ENCODE measurements at regions not wholly inside any gene's neighbourhood (a gene's known extent, or its start where the extent isn't known, plus 50 kb on each side); places are given as distances from the start of the nearest gene placed in this dataset.

- no peak for DNase-seq
These were observed 207.6 kb upstream of the HCCS start for GRCh38 chrX:10903523-10903922.

- DNase-seq: no peak
These were observed 206.9 kb upstream of the HCCS start for GRCh38 chrX:10904220-10904619.

- DNase-seq: no peak
These were observed 204.3 kb upstream of the HCCS start for GRCh38 chrX:10906866-10907265.

GRCh38 chrX:10922159-10922558, 189.0 kb upstream of the HCCS start:
- DNase-seq: no peak

- no peak for DNase-seq
These were observed 188.3 kb upstream of the HCCS start for GRCh38 chrX:10922835-10923234.

- no peak for DNase-seq
These were observed 187.7 kb upstream of the HCCS start for GRCh38 chrX:10923466-10923865.

- no peak for DNase-seq
These were observed 184.7 kb upstream of the HCCS start for GRCh38 chrX:10926404-10926803.

- DNase-seq: no peak
These were observed 184.2 kb upstream of the HCCS start for GRCh38 chrX:10926891-10927290.

GRCh38 chrX:10929747-10930146, 181.4 kb upstream of the HCCS start:
- no peak for DNase-seq

- DNase-seq: no peak
These were observed 181.0 kb upstream of the HCCS start for GRCh38 chrX:10930151-10930550.

GRCh38 chrX:10931976-10932375, 179.2 kb upstream of the HCCS start:
- no peak for DNase-seq

- DNase-seq: no peak
These were observed 178.2 kb upstream of the HCCS start for GRCh38 chrX:10932842-10933440.

GRCh38 chrX:10935501-10935900, 175.6 kb upstream of the HCCS start:
- no peak for DNase-seq

- no peak for DNase-seq
These were observed 174.2 kb upstream of the HCCS start for GRCh38 chrX:10936976-10937375.

GRCh38 chrX:10938365-10938923, 172.7 kb upstream of the HCCS start:
- no peak for DNase-seq

- no peak for DNase-seq
These were observed 171.7 kb upstream of the HCCS start for GRCh38 chrX:10939424-10939823.

- DNase-seq: no peak
These were observed 166.8 kb upstream of the HCCS start for GRCh38 chrX:10944136-10944885.

- no peak for DNase-seq
These were observed 165.6 kb upstream of the HCCS start for GRCh38 chrX:10945498-10945897.

GRCh38 chrX:10949541-10949940, 161.6 kb upstream of the HCCS start:
- no peak for DNase-seq

GRCh38 chrX:10952619-10953018, 158.5 kb upstream of the HCCS start:
- no peak for DNase-seq

- DNase-seq: no peak
These were observed 145.8 kb upstream of the HCCS start for GRCh38 chrX:10965174-10965798.

GRCh38 chrX:10966057-10966456, 145.1 kb upstream of the HCCS start:
- no peak for DNase-seq

- DNase-seq: no peak
These were observed 140.0 kb upstream of the HCCS start for GRCh38 chrX:10971176-10971575.

GRCh38 chrX:10971759-10972158, 139.4 kb upstream of the HCCS start:
- DNase-seq: no peak
